ENCODE measurements at regions not wholly inside any gene's neighbourhood (a gene's known extent, or its start where the extent isn't known, plus 50 kb on each side); places are given as distances from the start of the nearest gene placed in this dataset.
"Not testable (repeated sequence)": the region's sequence is repeated elsewhere in the genome, so short reads cannot be mapped to it uniquely, and the experiment has no call there.

- no peak for DNase-seq (ENCODE audit: low read depth in 2 of 2)
These were observed 68.9 kb upstream of the VGLL4 start for GRCh38 chr3:11712646-11713045.

GRCh38 chr3:11711876-11712275 is 68.2 kb upstream of the VGLL4 start:
- DNase-seq (ENCODE audit: low read depth in 2 of 2): no peak

DNA sequence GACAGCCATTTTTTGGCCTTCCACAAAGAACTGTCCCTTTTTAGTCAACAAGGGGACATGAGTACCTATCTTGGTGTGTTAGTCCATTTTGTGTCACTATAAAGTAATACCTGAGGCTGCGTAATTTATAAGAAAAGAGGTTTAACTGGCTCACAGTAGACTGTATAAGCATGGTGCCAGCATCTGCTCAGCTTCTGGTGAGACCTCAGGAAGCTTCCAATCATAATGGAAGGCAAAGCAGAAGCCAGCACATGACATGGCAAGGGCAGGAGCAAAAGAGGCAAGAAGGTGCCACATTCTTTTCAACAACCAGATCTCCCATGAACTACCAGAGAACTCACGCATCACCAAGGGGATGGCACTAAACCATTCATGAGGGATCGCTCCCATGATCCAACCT is 66.1 kb upstream of the VGLL4 start:
- DNase-seq (ENCODE audit: low read depth in 2 of 2): no peak

DNA sequence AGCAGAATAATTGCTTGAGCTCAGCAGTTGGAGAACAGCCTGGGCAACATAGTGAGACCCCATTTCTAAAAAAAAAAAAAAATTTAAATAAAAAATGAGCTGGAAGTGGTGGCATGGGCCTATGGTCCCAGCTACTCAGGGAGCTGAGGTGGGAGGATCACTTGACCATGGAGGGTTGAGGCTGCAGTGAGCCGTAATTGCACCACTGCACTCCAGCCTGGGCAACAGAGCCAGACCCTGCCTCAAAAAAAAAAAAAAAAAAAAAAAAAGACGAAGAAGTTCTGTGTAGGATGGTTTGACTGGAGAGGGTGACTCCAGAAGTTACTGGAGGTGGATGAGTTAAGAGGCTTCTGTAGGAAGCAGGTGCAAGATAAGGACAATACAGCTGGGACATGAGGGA is 63.4 kb upstream of the VGLL4 start:
- not testable (repeated sequence) for DNase-seq (ENCODE audit: low read depth in 2 of 2)

DNA sequence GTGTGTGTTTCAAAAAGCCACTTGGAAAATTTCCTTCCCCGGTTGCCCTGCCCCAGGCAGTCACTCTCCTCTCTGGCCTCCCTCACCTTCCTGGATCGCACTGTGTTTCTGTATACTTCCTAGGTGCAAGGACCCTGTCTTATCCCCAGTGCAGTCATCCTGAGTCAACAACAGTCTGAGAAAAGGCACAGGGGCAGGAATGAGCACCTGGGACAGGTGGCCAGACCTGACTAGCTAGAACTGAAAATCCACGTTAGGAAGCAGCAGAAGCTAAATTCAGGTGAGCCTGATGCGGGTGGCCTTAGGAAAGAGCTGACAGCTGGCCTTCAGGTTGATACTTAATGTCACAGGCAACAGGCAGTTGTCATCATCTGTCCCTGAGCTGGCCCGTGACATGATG is 62.9 kb upstream of the VGLL4 start:
- DNase-seq (ENCODE audit: low read depth in 2 of 2): no peak

DNA sequence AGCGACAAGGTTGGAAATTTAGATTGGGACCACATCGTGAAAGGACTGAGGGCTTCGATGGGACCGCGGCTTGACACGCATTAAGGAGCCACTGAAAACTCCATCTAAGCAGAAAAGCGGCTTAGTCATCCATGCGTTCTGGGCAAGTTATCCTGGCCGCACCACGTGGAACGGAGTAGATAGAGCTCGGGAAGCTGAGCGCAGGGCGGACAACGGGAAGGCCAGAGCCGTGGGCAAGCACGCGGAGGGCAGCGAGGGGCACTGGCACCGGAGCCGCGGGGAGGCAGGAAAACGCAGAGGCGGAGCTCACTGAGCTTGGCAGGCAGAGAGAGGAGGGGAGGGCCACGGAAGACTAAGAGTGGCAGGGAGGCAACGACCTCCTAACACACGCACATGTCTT is 61.3 kb upstream of the VGLL4 start:
- no peak for DNase-seq (ENCODE audit: low read depth in 2 of 2)

DNA sequence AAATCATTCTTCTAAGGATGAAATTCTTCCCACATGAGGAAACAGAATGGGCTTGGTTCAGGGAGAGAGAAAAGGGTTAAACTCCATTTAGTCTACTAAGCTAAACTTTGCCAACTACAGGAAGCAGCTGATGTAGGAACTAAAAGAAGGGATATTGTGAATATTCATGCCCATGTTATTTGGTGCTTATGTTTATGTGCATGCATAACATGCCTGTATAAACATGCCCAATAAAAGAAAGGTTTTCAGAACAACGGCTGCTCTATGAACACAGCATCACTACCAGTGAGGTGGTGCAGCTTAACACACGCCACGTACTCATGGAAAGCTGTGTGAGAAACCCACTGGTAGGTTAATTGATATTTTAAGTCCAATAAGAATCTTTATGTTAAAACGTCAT is 59.4 kb upstream of the VGLL4 start:
- no peak for DNase-seq (ENCODE audit: low read depth in 2 of 2)

DNA sequence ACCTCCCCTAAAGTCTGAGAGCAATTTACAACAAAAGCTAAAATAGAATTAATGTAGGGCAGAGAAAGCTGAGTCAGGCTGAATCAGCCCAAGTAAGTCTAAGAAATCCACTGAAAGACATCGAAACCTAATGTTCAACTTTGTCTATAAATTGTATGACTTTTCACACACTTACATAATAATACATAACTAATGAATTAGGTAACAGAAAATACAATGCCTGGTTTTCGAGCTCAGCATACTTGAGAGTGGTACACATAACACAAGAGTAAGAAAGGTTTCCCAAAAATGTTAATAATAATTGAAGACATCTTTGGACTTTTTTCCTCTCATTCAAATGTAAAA is 55.3 kb upstream of the VGLL4 start:
- DNase-seq (ENCODE audit: low read depth in 2 of 2): no peak

GRCh38 chr3:11698326-11699082 is 54.8 kb upstream of the VGLL4 start:
- no peak for DNase-seq (ENCODE audit: low read depth in 2 of 2)

DNA sequence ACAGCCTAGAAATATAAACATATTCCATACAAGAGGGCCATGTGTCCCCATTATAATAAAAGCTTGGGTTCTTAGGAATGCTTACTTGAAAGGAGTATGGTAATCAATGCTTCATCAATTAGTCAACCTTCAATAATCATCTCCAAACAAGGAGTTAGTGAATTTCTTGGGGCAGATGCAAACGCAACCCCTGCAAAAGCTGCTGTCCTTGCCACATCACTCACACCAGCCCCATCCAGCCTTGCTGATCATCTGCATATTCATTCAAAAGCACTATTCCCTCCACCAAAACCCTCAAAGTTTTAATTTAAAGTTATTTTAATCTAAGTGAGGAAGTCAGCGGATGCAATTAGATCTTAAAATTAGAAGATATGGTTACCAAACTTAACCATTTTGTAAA is 54.0 kb upstream of the VGLL4 start:
- DNase-seq (ENCODE audit: low read depth in 2 of 2): no peak

DNA sequence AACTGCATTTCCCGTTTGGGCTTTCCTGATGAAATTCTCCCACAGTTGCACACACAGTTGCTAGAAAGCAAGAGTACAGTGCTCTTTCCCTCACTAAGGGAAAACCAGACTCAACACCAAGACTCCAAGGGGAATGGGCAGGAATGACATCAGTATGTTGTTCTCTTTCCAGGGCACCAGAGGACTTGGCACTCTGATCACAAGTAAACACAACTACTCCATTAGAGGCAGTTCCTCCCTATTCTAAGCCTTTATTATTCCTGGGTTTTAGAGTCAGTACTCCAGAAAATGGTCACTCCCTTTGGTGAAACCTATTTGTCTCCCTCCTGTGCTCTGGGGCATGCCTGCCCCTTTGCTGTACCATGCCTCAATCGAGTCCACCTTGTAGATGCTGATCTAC is 52.3 kb upstream of the VGLL4 start:
- no peak for DNase-seq (ENCODE audit: low read depth in 2 of 2)
